Endothelial cell of umbilical vein (primary cell): ENCODE measurements at regions not wholly inside any gene's neighbourhood (a gene's known extent, or its start where the extent isn't known, plus 50 kb on each side); places are given as distances from the start of the nearest gene placed in this dataset.

ENCODE experiments used
- BruUV-seq: library from RNA; stranded (reverse); fragments of 400-500 nt; replicated peaks from 2 replicates; lab custom pipeline; 2021; lab: Mats Ljungman, UMichigan
- CTCF ChIA-PET: fragments of 300-600, 350-600 bp; sonication (Branson Sonifier 250); formaldehyde crosslinking; loops from one replicate; lab custom pipeline; 2021; ENCODE audit warnings: antibody characterized with exemption, inconsistent platforms; lab: Charles Lee
- POLR2A ChIA-PET: fragments of 300-600, 350-600 bp; sonication (Branson Sonifier 250); formaldehyde crosslinking; loops from one replicate; lab custom pipeline; 2021; ENCODE audit warnings: antibody characterized with exemption, inconsistent platforms; lab: Charles Lee
- DNase-seq: peaks from one replicate; pipeline ENCODE4 v3.0.0-alpha.2; 2011; ENCODE audit warnings: low read depth, low spot score
- FAIRE-seq: peaks from 2 replicates; lab custom pipeline; 2011; peaks lifted over from hg19 to GRCh38; lab: Jason Lieb, UNC
- H2AFZ ChIP-seq: 2 replicates; pipeline ENCODE4 v1.6.0; 2012; ENCODE audit warnings: low read depth, low read length, control low read depth, inconsistent platforms
- H3K27ac ChIP-seq: 2 replicates; pipeline ENCODE4 v1.5.1; 2011; ENCODE audit warnings: low read depth, mild to moderate bottlenecking, control low read depth, low read length, moderate library complexity; ENCODE audit not compliant: insufficient read depth
- H3K27me3 ChIP-seq, 2 experiments: 2 replicates each; pipeline versions ENCODE4 v1.6.0 to v1.6.1; 2011; ENCODE audit warnings: low read length in 2 of 2, mixed read lengths in 1 of 2; ENCODE audit not compliant: control insufficient read depth in 2 of 2, insufficient read depth in 2 of 2
- H3K36me3 ChIP-seq, 2 experiments: 2 replicates in 1 of 2; 3 replicates in 1 of 2; pipeline ENCODE4 v1.5.1; 2011; ENCODE audit warnings: low read length in 2 of 2, mild to moderate bottlenecking in 1 of 2, moderate library complexity in 1 of 2; ENCODE audit not compliant: control insufficient read depth in 2 of 2, insufficient read depth in 2 of 2; ENCODE audit errors: extremely low read depth in 1 of 2
- H3K4me1 ChIP-seq: 3 replicates; pipeline ENCODE4 v1.5.1; 2011; ENCODE audit warnings: mild to moderate bottlenecking, low read length; ENCODE audit not compliant: control insufficient read depth, insufficient read depth; ENCODE audit errors: extremely low read depth
- H3K4me2 ChIP-seq: 2 replicates; pipeline ENCODE4 v1.6.1; 2011; ENCODE audit warnings: low read length, control low read depth, mixed read lengths; ENCODE audit not compliant: insufficient read depth
- H3K4me3 ChIP-seq, 3 experiments: fragments of 200-600 bp in 1 of 3; sonication (generic), shearing (Covaris generic) in 1 of 3; replicated peaks in 1 of 3; 2 replicates each; pipeline ENCODE4 v1.5.1; 2011 to 2016; ENCODE audit warnings: control low read depth in 3 of 3, low read length in 3 of 3, mild to moderate bottlenecking in 2 of 3, inconsistent platforms in 1 of 3, low read depth in 1 of 3, moderate library complexity in 1 of 3; ENCODE audit not compliant: insufficient read depth in 1 of 3
- H3K79me2 ChIP-seq: 2 replicates; pipeline ENCODE4 v1.6.0; 2012; ENCODE audit warnings: low read length, inconsistent platforms; ENCODE audit not compliant: control insufficient read depth, insufficient read depth
- H3K9ac ChIP-seq: replicated peaks from 2 replicates; pipeline ENCODE3; 2011; ENCODE audit warnings: low read length, control low read depth; ENCODE audit not compliant: insufficient read depth; ENCODE audit errors: extremely low read depth
- H3K9me1 ChIP-seq: replicated peaks from 3 replicates; pipeline ENCODE4 v1.6.0; 2011; ENCODE audit warnings: mild to moderate bottlenecking, low read length; ENCODE audit not compliant: control insufficient read depth, insufficient read depth; ENCODE audit errors: extremely low read depth
- H3K9me3 ChIP-seq: replicated peaks from 2 replicates; pipeline ENCODE4 v1.5.1; 2012; ENCODE audit warnings: low read length, inconsistent platforms; ENCODE audit not compliant: control insufficient read depth, insufficient read depth
- H4K20me1 ChIP-seq: replicated peaks from 2 replicates; pipeline ENCODE3; 2011; ENCODE audit warnings: mild to moderate bottlenecking, low read length; ENCODE audit not compliant: control insufficient read depth, insufficient read depth; ENCODE audit errors: extremely low read depth
- CTCF ChIP-seq, 2 donors: IDR thresholded peaks; 1 replicate in 1 of 2; 2 replicates in 1 of 2; pipeline ENCODE4 v1.5.1; 2011; ENCODE audit warnings: low read length in 2 of 2, mild to moderate bottlenecking in 2 of 2, moderate library complexity in 2 of 2, control low read depth in 1 of 2, inconsistent platforms in 1 of 2, low read depth in 1 of 2; ENCODE audit not compliant: insufficient read depth in 1 of 2; ENCODE audit errors: extremely low read depth in 1 of 2
- EZH2 ChIP-seq: IDR thresholded peaks from 2 replicates; pipeline ENCODE4 v1.6.1; 2012; ENCODE audit warnings: borderline replicate concordance, low read depth, mild to moderate bottlenecking, moderate library complexity, low read length, inconsistent platforms; ENCODE audit not compliant: severe bottlenecking
- FOS ChIP-seq: IDR thresholded peaks from 2 replicates; pipeline ENCODE4 v1.6.1; 2011; ENCODE audit warnings: mild to moderate bottlenecking, low read length, moderate library complexity, borderline replicate concordance; ENCODE audit not compliant: insufficient read depth
- GATA2 ChIP-seq: IDR thresholded peaks from 2 replicates; pipeline ENCODE4 v1.7.0; 2011; ENCODE audit warnings: low read depth, mild to moderate bottlenecking, moderate library complexity, mixed read lengths, low read length; ENCODE audit not compliant: insufficient read length, insufficient read depth
- JUN ChIP-seq: IDR thresholded peaks from 2 replicates; pipeline ENCODE4 v1.6.1; 2011; ENCODE audit warnings: borderline replicate concordance, low read depth; ENCODE audit not compliant: insufficient read length, insufficient read depth
- MYC ChIP-seq: IDR thresholded peaks from one replicate; pipeline ENCODE4 v1.6.1; 2011; ENCODE audit warnings: mild to moderate bottlenecking, low read depth, low read length
- POLR2A ChIP-seq: IDR thresholded peaks from 2 replicates; pipeline ENCODE4 v1.6.1; 2012; ENCODE audit warnings: low read depth, mild to moderate bottlenecking, control low read depth, low read length
- POLR2AphosphoS5 ChIP-seq: IDR thresholded peaks from 2 replicates; pipeline ENCODE4 v1.6.1; 2012; ENCODE audit warnings: low read depth, mild to moderate bottlenecking, control low read depth, low read length, moderate library complexity; ENCODE audit not compliant: insufficient read depth
- dilution Hi-C: fragments of 300-500 bp; cut with MboI; formaldehyde crosslinking; loops from one replicate; pipeline ENCODE4 v1.15.0; 2019; ENCODE audit warnings: low sequenced_read_pairs; ENCODE audit not compliant: extremely low pct_ligation_motif_present
- intact Hi-C: fragments of 100-400 bp; cut with micrococcal nuclease; formaldehyde crosslinking; loops from one replicate; pipeline ENCODE4 v1.10.0; 2022
- TF ChIP-seq, protein P1 (sequence below): IDR thresholded peaks from 2 replicates; pipeline ENCODE4 v1.6.1; 2011; ENCODE audit not compliant: insufficient read depth, insufficient read length

DNA sequence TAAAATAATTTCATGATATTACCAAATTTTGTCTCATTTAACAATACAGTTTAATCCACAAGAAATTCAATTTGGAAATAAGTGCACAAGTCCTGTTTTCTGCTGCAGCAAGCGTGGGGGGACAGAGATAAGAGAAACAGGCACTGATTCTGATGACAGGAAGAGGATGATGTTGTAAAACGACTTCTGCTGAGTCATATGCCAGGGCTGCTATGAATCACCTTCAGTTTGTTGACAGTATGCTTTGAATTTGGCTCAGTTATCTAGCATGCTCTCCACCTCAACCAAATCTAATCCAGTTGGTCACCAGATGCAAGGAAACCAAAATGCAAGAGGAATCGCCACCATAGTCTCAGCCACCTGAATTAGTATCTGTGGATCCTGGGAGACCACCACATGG, 244.1 kb upstream of the MON1B start:
- Histone ChIP-seq H3K79me2 (no peaks in the 10 kb centered on the region), H3K9ac (no peak overlapping the region), H3K27ac (no peak overlapping the region), H3K4me1 (no peaks in the 10 kb centered on the region), H3K4me3 (no peak overlapping the region), H3K4me2 (no peak overlapping the region), H3K9me1 (no peaks in the 10 kb centered on the region), H4K20me1 (no peaks in the 10 kb centered on the region), H2AFZ (no peak overlapping the region), H3K27me3 (no peaks in the 10 kb centered on the region), H3K9me3 (no peaks in the 10 kb centered on the region), H3K36me3 (no peaks in the 10 kb centered on the region)
- TF ChIP-seq JUN (peak; percentile 14), POLR2AphosphoS5 (no peak)
- BruUV-seq, result no TSS peak
- ChIA-PET CTCF (no interaction called here), POLR2A (no interaction called here)
- intact Hi-C loops (no loop called here), dilution Hi-C loops (no loop called here)
- DNase-seq (no peak), FAIRE-seq (no peak)

- Histone ChIP-seq H3K27ac (no peak overlapping the region), H3K36me3 (no peaks in the 10 kb centered on the region), H3K4me3 (no peak overlapping the region), H3K9me1 (no peaks in the 10 kb centered on the region), H3K9ac (no peak overlapping the region), H3K9me3 (no peaks in the 10 kb centered on the region), H3K4me1 (no peaks in the 10 kb centered on the region), H3K4me2 (no peak overlapping the region), H4K20me1 (no peaks in the 10 kb centered on the region), H2AFZ (no peak overlapping the region), H3K79me2 (no peaks in the 10 kb centered on the region), H3K27me3 (no peaks in the 10 kb centered on the region)
- dilution Hi-C loops, result no loop called here
- POLR2A ChIA-PET, result no interaction called here
- BruUV-seq, result no TSS peak
- no peak for DNase-seq
- CTCF ChIA-PET, result no interaction called here
- intact Hi-C loops, result no loop called here
- TF ChIP-seq GATA2 (no peak), CTCF (IDR thresholded peaks at IDR 0.05; ENCODE audit: extremely low read depth in 1 of 2, insufficient read depth in 1 of 2, low read depth in 1 of 2, low read length in 2 of 2) (no peak), POLR2AphosphoS5 (no peak), FOS (no peak), POLR2A (no peak), MYC (no peak), EZH2 (no peak), JUN (no peak)
- TF ChIP-seq, protein P1, sequence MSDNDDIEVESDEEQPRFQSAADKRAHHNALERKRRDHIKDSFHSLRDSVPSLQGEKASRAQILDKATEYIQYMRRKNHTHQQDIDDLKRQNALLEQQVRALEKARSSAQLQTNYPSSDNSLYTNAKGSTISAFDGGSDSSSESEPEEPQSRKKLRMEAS, result no peak
- FAIRE-seq, result no peak
Measured at GRCh38 chr16:76947749-76948148, 243.2 kb upstream of the MON1B start.
